Left kidney (tissue), 1 donor: ENCODE measurements at regions not wholly inside any gene's neighbourhood (a gene's known extent, or its start where the extent isn't known, plus 50 kb on each side); places are given as distances from the start of the nearest gene placed in this dataset.

Experiments
- DNase-seq: peaks from one replicate; pipeline ENCODE4 v3.0.0-alpha.2; 2013

DNA sequence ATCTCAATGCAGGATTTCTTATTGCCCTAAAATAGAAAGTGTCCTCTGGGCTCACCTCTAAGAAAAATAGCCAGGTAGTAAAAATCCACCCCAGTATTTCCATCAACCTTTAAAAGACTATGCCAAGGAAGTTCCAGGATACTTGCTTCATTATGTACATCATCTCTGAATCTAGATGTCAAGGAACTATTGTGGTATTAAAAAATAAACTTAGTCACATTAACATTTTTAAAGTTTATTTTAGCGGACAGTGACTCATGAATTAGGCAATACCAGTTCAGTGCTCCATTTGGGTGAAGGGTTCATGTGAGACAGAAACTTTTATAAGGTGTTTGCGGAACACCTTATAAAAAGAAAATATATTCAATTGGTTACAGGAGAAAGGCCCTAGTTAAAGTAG lies 209.2 kb downstream of the ADAM29 start:
- DNase-seq = no peak

DNA sequence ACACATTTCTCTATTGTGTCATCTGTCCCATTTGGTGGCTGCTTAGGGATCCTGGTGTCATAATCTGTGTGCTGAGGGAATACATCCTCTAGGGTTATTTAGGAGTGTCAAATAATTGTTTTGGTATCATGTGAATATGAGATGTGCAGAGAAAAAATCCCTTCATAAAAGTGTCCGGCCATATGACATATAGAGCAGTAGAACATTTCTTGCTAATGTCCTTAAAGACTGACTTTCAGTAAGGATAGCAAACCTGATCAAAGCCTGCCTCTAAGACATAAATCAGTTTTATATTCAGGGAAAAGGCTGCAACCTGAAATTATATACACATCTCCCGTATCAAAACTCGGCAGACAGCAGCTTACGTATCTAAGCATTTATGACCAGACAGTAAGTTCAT lies 211.6 kb downstream of the ADAM29 start:
- DNase-seq = no peak

DNA sequence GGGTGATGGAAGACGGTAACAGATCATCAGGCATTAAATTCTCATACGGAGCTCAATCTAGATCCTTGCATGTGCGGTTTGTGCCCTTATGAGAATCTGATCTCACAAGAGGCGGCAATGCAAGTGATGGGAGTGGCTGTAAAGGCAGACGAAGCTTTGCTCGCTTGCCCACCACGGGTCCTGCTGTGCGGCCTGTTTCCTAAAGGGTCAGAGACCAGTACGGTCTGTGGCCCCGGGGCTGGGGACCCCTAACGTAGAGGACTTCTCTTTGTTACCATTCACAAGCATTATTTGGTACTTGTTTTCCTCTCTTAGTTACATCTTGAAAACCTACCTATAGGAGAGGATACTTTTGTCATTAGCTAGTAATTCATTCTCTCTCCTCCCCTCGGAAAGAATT lies 221.0 kb downstream of the ADAM29 start:
- no peak for DNase-seq

DNA sequence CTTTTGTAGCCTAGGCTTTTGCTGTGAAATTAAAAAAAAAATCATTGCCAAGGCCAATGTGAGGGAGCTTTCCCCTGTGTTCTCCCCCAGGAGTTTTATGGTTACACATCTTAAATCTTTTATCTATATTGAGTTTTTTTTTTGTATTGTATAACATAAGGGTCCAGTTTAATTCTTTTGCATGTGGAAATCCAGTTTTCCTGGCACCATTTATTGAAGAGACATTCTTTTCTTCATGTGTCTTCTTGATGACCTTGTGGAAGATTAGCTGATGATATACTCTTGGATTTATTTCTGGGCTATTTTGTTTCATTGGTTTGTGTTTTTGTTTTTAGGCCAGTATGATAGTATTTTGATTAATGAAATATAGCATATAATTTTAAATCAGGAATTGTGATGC lies 225.0 kb downstream of the ADAM29 start:
- no peak for DNase-seq

DNA sequence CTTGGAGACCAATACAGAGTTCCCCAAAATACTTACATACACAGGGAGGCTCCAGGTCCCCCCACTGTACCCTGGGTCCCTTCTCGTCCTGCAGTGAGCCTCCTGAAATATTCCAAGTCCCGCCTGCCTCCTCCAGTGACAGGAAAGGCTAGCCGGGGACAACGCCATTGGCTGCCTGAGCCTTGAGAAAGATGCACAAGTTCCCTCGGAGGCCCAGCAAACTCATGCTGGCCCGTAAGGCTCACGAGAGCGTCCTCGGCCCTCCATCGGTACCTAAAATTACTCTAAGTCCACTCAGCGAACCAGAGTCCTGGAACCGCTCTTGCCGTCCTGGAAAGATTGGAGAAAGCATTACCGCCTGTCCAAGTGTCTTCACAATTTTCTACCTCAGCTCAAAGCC lies 228.6 kb downstream of the ADAM29 start:
- no peak for DNase-seq

DNA sequence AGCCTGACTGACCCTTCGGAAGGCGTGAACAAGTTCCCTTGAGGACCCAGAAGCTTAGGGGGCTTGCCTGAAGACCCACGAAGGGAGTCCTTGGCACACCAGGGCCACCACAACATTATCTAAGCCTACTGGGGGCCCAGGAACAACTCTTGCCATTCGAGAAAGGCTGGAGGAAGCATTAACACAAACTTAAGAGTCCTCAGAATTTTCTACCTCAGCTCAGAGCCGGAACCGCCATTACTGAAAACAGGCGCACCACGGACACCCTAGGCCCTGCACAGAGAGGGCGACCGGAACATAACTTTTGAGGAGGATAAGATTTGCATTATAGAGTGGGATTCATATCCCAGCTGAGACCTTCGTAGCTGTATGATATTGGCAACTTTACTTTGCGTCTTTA lies 229.1 kb downstream of the ADAM29 start:
- no peak for DNase-seq

DNA sequence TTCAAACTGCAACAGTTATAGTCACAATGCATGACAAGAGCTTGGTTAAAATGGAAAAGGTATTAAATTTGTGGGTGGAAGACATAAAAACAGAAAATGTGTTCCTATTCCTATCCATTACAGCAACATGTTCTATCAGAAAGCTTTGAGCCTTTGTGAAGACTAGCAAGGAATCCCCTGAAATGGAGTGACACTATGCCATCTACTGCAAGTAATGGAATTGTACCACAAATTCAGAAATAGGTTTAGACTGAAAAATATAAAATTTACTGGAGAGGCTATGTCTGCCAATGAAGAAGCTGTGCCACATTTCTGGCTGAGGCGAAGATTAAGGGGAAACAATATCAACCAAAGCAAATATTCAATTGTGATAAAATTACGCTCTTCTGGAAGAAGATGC lies 247.9 kb downstream of the ADAM29 start:
- DNase-seq = no peak

DNA sequence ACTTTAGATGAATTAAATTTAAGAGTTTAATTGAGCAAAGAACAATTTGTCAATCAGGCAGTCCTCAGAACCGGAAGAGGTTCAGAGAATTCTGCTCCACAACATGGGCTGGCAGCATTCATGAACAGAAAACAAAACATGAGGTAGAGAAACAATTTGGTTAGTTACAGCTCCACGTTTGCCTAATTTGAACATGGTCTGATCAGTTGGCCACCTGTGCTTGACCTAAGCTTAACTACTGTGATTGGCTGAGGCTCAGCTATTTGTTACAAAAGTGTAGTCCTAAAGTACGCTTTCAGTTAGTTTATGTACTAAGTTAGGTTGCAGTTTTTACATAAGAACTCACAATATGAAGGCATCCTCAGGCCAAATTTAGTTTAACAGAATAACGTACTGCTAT lies 258.6 kb downstream of the ADAM29 start:
- DNase-seq = no peak

DNA sequence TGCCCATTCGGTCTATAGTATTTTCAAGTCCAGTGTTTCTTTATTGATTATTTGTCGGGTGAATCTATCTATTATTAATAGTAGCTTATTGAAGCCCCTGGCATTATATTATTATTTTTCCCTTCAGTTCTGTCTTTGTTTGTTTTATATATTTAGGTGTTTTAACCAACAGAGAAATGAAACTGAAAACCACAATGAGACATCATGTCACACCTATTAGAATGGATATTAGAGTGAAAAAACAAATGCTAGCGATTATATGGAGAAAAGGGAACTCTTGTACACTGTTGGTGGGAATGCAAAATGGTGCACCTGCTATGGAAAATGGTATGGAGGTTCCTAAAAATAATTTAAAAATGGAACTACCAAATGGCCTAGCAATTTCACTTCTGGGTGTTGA lies 272.5 kb downstream of the ADAM29 start:
- DNase-seq = no peak

DNA sequence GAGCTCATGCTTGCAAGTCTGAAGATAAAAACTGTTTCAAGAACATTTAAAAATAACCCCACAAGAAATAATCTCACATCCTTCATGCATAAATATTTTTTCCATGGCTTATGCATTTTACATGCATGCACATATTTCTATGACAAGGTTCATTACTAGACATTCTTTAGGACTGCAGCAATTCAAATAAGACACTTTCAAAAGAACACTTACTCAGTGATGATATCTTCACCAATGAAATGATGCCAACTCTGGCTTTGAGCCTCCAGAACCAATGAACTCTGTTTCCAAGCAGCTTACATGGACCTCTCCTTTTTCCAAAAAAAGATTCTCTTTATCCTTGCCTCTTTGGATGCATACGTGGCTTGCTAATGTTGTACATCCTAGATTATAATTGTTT lies 279.9 kb downstream of the ADAM29 start:
- DNase-seq = no peak

DNA sequence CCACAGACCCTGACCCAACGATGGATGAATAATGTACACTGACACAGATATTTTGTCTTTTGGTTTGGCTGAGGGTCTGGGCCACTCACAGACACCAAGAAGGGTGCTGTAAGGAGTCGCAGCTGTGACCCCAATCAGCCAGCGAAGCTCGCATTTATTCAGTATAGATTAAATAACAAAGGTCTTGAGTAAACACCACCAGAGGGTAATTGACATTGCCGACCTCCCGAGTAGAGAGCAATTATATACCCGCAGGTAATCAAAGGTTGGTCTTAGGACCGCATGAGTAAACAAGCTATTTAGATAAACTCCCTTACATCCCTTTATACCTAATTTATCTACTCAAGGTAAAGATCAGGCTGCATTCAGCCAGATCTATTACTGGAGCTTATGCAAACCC lies 297.1 kb downstream of the ADAM29 start:
- no peak for DNase-seq

DNA sequence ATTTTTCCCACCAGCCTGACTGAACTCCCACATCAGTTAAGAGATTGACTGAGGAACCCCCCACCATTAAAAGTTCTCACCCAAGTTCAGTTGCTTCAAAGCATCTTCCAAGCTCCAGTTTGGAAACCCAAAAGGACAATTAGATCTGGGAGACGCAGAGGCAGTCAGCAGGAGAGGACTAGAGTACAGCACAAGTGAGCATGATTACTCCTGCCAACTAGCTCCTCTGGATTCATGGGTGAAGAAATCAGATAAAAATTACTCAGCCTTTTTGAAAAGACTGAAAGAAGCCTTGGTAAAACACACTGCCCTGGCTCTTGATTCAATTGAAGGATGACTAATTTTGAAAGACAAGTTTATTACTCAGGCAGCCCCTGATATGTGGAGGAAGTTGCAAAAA lies 297.5 kb downstream of the ADAM29 start:
- DNase-seq = no peak

DNA sequence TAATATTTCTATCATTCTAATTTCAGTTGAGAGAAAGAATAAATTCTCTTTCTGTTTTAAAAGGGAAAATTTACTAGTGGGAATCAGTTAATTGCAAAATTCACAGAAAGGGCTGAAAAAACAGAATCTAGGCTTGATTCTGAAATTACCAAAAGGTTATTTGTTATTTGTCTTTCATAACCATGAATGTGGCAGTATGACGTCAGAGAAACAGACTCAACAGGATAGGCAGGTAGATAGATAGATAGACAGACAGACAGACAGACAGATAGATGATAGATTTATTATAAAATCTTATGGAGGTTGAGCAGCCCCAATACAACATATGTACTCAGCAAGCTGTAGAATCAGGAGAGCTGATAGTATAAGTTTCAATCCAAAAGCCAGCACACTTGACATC lies 311.0 kb downstream of the ADAM29 start:
- DNase-seq = no peak

DNA sequence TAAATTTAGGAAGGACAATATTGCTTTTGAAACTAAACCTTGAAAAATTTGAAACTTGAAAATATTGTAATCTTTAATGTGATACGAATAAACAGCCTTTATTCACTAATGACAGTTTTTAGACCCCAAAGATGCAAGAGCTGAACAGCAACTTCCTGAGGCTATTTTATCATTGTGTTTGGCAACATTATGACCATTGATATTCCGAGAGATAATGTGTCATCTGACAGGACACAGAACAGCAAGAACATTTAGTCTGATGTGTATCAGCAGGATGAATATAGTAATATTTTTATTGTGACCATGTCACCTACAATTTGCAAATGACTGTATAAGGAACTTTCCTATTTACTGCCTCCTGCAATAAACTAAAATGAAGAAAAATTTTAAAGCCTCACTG lies 316.0 kb downstream of the ADAM29 start:
- DNase-seq = no peak

DNA sequence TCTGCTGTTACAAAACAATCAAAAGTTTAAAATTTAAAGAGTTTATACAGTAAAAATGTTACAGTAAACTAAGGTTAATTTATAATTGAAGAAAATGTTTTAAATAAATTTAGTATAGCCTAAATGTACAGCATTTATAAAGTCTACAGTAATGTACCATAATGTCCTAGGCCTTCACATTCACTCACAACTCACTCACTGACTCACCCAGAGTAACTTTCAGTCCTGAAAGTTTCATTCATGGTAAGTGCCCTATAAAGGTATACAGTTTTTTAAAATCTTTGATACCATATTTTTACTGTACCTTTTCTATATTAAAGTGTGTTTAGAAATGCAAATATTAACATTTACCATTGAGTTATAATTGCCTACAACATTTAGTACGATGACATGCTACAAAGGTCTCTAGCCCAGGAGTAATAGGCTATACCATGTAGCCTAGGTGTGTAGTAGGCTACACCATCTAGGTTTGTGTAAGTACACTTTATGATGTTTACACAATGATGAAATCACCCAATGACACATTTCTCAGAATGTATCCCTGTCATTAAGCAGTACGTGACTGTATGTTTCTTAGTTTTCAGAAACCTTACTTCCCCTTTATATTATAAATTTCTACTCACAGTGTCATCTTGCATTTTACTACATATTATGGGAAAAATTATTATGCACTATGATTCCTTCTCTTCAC lies 320.8 kb downstream of the ADAM29 start:
- no peak for DNase-seq

DNA sequence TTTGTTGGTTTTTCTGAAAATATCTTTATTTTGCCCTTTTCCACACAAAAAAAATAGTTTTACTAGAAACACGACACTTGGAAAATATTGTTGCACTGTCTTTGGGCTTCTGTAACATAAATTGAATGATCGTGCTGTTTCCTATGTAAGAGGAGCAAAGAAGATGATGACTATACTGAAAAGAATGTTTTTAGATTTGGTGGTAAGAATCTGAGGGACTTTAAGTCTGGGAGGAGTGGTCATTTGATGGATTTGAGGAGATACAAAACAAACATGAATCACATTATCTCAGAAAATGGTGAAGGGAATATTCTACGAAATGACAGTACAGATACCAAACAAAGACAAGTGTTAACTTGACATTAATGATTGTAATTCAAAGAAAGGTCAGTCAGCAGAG lies 328.8 kb downstream of the ADAM29 start:
- no peak for DNase-seq

DNA sequence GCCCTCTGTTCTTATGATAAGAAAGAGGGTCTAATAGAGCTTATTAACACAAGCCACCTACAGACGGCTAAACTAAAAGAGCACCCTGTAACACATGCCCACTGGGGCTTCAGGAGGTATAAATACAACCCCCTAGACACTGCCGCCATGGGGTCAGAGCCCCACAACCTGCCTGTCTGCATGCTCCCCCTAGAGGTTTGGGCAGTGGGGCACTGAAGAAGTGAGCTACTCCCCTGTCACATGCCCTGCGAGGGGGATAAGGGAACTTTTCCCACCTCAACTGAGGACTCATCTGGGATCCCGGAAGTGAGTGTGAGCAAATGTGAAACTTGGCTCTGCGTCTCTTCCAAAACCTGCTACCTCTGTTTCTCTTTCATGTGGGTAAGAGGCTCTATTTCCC lies 334.5 kb downstream of the ADAM29 start:
- DNase-seq = no peak

DNA sequence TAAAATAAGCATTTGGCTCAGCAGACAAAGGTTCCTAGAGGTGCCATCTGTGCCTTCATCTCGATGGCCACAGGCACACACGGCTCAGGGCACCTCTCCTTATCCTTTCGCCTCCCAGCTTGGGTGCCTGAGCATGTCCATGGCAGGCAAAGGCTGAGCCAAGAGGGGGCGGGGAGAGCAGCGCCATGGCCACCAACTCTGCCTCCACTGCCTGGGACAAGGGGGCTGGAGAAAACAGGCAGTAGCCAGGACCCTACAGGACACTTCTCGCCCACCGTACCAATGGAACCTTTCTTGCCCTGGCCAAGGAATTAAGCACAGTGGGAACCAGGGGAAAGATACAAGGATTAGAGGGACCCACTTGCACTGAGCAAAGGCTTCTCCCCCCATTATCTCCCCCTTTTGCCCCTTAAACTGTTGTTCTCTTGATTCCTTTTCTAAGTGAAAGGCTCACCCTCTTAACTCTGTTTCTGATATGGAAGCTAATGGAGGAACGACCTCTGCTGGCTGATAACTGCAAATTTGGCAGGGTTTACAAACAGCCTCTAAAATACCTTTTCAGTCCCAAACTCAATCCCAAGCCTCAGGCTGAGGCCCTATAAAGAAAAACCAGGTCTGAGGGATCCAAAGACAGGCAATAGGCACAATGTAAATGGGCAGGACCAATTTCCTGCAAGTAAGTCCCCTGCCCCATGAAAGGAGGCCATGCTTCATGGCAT lies 335.2 kb downstream of the ADAM29 start:
- DNase-seq = no peak

DNA sequence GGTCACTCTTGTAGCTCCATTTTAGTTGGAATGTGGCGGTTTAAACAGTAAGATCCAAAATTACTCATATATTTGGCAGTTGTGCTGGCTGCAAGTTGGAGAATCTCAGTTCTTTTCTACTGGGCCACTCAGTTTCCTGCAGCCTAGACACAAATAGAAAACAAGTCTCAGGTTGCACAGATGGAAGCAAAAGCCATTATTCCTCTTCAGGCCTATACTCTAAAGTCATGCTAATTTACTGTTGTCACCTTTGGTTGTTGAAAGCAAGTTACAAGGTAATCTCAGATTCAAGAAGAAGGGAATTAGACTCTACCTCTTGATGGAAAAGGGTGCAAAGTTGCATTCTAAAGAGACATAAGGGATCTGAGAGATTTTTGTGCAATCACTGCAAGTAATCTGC lies 345.4 kb downstream of the ADAM29 start:
- DNase-seq = no peak

DNA sequence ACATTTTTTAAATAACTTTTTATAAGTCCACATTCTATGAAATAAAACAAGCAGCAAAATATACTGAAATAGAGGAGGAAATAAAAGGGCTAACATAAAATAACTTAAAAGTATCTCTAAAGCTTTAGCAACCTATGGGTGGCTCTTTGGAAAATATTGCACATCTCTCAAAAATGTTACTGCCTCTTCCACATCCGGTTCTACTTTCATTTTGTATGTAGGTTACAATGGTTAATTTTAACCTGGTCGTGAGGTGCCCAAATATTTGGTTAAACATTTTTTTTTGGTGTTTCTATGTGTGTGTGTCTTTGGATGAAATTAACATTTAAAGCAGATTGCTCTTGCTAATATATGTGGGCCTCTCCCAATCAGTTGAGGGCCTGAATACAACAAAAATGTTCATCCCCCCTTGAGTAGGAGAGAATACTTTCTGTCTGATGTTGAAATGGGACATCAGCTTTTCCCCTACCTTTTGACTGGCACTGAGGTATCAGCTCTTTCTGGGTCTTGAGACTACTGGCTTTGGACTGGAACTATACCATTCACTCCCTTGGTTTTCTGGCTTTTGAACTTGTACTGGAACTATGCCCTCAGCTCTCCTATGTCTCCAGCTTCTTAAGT lies 353.0 kb downstream of the ADAM29 start:
- DNase-seq = no peak

DNA sequence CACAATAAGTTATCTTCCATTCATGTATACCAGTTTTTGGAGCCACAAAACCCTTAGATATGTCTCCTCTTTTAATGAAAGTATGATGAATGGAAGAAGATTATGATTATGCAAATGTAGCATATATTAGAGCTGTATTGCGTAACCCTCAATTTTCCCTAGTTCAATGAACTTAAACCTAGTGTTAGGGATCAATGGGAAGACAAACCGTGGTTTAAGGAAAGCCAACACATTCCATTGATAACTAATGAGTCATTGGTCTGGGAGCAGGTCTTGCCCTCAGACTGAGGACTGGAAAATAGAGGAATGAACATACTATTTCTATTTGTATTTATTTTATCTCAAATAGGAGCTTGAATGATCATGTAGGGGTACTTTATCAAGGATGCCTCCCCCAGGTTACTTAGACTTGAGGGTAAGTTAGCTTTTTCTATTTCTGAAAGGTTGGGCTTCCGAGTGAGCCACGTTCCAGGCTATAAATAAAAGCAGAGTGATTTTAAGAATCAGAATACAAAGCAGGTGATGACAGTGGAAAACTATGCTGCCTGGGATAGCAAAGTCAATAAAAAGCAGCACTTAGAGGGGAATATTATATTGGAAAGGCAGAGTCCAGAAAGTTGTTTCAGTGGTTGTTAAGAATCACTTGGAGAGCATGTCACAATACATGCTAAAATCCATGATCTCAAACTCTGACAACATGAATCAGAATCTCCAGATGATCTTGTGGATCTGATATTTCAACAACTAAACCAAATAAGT lies 356.0 kb downstream of the ADAM29 start:
- DNase-seq = no peak

DNA sequence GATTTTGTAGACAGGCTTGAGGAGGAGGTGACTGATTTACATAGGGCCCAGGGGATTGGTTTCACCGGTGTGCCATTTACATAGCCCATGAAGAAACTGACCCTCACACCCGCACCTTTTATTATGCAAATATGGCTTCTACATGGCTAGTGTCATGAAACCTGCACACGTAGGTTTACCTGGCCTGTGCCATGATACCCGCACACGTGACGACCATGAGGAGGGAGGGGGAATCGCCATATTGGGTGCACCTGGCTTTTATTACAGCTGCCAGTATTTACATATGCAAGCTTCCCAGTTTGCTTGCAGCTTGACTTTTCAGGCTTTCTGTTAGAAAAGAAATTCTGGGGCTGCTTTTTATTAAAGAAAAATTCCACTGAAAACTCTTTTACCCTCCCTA lies 359.7 kb downstream of the ADAM29 start:
- no peak for DNase-seq

DNA sequence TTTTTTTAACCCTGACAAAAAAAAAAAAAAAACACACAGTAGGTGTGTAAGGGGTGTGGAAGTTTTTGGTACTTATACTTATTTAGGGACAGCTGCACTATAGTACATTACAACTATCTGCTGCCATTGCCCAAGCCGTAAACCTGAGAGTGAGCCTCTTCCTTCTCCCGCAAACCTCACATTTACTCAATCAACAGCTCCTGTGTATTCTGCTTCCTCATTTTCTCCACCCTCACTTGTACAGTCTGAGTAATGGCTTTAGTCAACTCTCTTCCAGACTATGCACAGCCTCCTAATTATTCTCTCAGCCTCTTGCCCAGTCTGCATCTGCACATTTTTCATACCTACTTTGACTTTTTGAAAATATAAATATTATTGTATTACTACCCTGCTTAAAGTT lies 362.0 kb downstream of the ADAM29 start:
- no peak for DNase-seq
